ENCODE measurements at regions not wholly inside any gene's neighbourhood (a gene's known extent, or its start where the extent isn't known, plus 50 kb on each side); places are given as distances from the start of the nearest gene placed in this dataset.

GRCh38 chr12:94805749-94806529, 155.6 kb upstream of the TMCC3 start:
- TF ChIP-seq POLR2A (IDR thresholded peaks at IDR 0.05; ENCODE audit: low read depth, low read length) (no peak), POLR2AphosphoS5 (IDR thresholded peaks at IDR 0.05; ENCODE audit: insufficient read depth, low read depth, low read length) (no peak)
